ENCODE measurements at regions not wholly inside any gene's neighbourhood (a gene's known extent, or its start where the extent isn't known, plus 50 kb on each side); places are given as distances from the start of the nearest gene placed in this dataset.

DNA sequence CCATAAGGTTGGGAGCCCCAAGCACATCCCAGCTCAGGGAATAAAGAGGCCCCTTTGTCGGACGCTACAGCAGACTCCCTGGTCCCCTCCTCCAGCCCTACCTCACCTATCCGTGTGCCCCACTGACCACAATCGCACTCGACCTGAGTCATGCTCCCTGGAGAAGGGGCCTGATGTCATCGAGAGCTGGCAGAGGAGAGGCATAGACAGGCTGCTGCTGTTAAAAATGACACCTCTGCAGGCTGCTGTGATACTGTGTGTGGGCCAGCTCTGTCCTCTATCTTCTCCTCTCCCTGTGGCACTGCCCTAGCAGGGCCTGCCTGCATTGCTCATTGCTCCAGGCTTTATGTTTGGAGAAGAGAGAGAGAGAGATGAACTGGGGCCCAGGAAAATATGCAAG, 123.4 kb upstream of the SYT13 start:
- TF ChIP-seq EZH2 (IDR thresholded peaks at IDR 0.05; ENCODE audit: insufficient read depth, poor library complexity, severe bottlenecking), result no peak
- TF ChIP-seq EZH2phosphoT487 (IDR thresholded peaks at IDR 0.05; ENCODE audit: insufficient read depth, low read depth), result no peak

Measured in GM23248 (cell line).